ENCODE measurements at regions not wholly inside any gene's neighbourhood (a gene's known extent, or its start where the extent isn't known, plus 50 kb on each side); places are given as distances from the start of the nearest gene placed in this dataset.

DNA sequence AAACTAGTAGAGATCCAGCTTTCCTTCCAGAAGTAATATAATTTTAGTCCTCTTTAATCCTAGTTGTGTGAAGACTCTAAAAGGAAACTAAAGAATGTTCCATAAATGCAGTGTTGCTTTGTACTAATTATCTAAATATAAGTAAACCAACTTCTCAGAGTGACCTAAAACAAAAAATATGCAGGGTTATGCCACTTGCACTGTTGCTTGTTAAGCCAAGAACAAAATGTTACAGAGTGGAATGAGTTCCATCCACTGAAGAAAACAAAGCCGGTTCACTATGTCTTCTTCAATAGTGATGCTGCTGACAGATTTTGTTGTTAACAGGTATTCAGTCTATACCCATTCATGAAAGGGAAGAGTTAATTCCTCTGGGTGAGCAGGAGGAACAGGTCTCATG lies 252.0 kb upstream of the DIAPH2 start:
- CTCF ChIA-PET = no interaction called here
- H3K4me3 ChIP-seq (ENCODE audit: low read depth, low read length) = no peak overlapping the region
- TF ChIP-seq, protein P1, sequence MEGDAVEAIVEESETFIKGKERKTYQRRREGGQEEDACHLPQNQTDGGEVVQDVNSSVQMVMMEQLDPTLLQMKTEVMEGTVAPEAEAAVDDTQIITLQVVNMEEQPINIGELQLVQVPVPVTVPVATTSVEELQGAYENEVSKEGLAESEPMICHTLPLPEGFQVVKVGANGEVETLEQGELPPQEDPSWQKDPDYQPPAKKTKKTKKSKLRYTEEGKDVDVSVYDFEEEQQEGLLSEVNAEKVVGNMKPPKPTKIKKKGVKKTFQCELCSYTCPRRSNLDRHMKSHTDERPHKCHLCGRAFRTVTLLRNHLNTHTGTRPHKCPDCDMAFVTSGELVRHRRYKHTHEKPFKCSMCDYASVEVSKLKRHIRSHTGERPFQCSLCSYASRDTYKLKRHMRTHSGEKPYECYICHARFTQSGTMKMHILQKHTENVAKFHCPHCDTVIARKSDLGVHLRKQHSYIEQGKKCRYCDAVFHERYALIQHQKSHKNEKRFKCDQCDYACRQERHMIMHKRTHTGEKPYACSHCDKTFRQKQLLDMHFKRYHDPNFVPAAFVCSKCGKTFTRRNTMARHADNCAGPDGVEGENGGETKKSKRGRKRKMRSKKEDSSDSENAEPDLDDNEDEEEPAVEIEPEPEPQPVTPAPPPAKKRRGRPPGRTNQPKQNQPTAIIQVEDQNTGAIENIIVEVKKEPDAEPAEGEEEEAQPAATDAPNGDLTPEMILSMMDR (IDR thresholded peaks at IDR 0.05; ENCODE audit: insufficient read depth, low read length, missing control alignments) = no peak
- no peak for DNase-seq (ENCODE audit: low read depth, low spot score)
- POLR2A ChIA-PET = no interaction called here

DNA sequence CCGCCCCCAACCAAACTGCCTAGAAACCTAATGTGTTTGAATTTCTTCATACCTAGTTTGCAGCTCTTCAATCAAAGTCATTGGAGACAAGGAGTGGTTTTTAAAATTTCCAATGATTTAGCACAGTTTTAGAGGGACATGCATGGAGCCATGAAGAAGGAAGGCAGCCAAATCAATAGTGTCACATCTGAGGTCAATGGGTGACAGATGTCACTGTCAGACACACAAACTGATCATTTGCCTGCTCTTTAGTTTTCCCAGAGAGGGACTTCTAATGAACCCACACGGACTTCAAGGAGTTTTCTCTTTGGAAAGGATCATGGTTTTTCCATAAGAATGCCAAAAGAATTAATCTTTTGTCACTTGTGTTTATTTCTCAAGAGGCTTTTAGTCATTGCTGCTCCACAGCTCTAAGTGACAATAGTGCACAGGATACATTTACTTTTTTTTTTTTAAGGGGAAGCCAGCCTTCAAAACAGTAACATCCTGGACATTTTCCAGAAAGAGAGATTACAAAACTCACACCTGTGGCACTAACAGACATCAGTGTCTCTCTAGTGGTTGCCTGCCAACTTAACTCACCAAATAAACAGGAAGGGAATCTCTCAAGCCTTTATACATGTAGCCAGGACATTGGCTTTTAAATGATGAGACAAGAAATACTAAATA lies 251.1 kb upstream of the DIAPH2 start:
- TF ChIP-seq, protein P1 (IDR thresholded peaks at IDR 0.05; ENCODE audit: insufficient read depth, low read length, missing control alignments) = no peak
- no peak overlapping the region for H3K4me3 ChIP-seq (ENCODE audit: low read depth, low read length)
- ChIA-PET CTCF (no interaction called here), POLR2A (no interaction called here)
- no peak for DNase-seq (ENCODE audit: low read depth, low spot score)

DNA sequence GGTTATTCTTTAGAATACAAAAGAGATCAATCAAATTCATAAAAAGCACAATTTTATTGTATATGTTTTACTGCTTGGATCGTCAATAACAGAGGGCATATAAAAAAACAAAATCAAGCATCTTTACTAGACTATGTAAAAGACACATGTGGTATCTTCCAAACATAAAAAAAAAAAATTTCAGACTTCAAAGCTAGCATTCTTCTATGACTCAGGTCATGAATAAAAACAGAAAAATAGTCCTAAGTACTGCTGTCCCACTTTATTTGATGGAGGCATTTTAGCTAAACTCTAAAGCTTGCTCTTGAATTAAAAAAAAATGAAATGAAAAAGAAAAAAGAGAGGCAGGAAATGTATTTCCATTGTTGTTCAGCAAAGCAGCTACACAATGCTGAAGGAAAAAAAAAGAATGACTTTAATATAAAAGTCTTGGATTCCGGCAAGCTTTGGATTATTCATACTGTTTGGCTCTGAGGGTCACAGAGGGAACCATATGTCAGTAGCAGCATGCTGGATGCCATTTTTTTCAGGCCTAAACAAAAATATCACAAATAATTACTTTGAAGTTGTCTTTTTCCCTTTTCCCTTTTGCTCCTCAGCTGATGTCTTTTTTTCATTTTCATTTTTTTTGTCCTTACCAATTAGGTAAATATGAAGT lies 249.1 kb upstream of the DIAPH2 start:
- DNase-seq (ENCODE audit: low read depth, low spot score) = no peak
- TF ChIP-seq, protein P1 (IDR thresholded peaks at IDR 0.05; ENCODE audit: insufficient read depth, low read length, missing control alignments) = no peak
- no peak overlapping the region for H3K4me3 ChIP-seq (ENCODE audit: low read depth, low read length)
- POLR2A ChIA-PET = no interaction called here
- CTCF ChIA-PET = no interaction called here

DNA sequence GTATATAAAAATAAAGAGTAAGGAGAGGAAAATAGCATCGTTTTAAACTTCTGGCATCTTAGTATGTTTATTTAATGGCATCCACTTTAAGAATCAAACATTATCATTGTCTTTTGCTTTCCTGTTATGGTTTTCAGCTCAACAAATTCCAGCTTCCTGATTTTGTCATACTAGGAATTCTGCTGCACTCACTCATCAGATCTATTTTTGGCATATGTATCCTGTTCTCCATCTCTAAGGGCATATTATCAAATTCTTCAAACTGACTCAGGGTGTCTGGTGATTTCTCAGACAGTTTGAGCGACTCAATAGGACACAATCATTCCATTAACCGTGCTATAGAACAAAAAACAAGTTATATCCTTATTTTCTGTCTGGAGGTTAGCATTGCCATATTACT lies 248.5 kb upstream of the DIAPH2 start:
- ChIA-PET CTCF (no interaction called here), POLR2A (no interaction called here)
- TF ChIP-seq, protein P1 (IDR thresholded peaks at IDR 0.05; ENCODE audit: insufficient read depth, low read length, missing control alignments) = no peak
- no peak overlapping the region for H3K4me3 ChIP-seq (ENCODE audit: low read depth, low read length)
- peak; percentile 33 for DNase-seq (ENCODE audit: low read depth, low spot score)

DNA sequence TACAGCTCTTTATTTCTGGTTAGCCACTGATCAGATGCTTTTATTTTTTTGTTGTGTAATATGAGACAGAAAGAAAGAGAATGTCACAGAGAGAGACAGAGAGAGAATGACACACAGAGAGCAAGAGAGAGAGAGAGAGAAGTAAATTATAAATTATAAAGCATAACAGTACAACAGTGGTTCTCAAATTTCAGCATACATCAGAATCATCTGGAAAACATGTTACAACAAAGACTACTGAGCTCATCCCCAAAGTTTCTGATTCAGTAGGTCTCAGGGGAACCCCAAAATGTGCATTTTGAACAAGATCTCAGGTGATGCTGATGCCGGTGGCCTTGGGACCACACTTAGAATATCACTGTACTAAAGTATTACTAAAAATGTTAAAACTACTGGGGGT lies 245.8 kb upstream of the DIAPH2 start:
- ChIA-PET CTCF (no interaction called here), POLR2A (no interaction called here)
- TF ChIP-seq, protein P1 (IDR thresholded peaks at IDR 0.05; ENCODE audit: insufficient read depth, low read length, missing control alignments) = no peak
- H3K4me3 ChIP-seq (ENCODE audit: low read depth, low read length) = no peak overlapping the region
- no peak for DNase-seq (ENCODE audit: low read depth, low spot score)

DNA sequence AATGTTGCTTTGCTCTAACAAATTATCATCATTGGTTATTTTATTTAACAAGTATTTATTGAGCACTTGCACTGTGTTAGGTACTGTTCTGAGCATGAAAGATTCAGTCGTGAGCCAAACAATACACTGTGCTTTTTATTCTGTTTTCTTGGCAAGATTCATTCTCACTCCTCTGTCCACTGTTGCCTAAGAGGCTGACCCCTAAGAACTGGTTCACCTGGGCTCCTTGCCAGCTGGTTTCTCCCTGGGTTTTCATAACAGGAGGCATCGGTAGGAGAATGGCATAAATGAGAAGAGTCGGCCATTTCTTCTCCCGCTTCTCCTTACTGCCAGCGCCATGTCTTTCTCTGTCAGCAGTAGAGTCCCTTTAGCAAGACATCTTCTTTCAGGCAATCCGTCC lies 243.7 kb upstream of the DIAPH2 start:
- no peak for DNase-seq (ENCODE audit: low read depth, low spot score)
- H3K4me3 ChIP-seq (ENCODE audit: low read depth, low read length) = no peak overlapping the region
- TF ChIP-seq, protein P1 (IDR thresholded peaks at IDR 0.05; ENCODE audit: insufficient read depth, low read length, missing control alignments) = no peak
- ChIA-PET CTCF (no interaction called here), POLR2A (no interaction called here)
